K562 (cell line): ENCODE measurements at regions not wholly inside any gene's neighbourhood (a gene's known extent, or its start where the extent isn't known, plus 50 kb on each side); places are given as distances from the start of the nearest gene placed in this dataset.

Source experiments
- BRD4 ChIP-seq: fragments of 200-600 bp; sonication (generic); IDR thresholded peaks from 2 replicates; pipeline ENCODE4 v1.6.1; 2017; ENCODE audit warnings: inconsistent platforms
- ELF1 ChIP-seq: fragments of 200-800 bp; sonication (Bioruptor generic); IDR thresholded peaks from 2 replicates; pipeline ENCODE4 v1.6.1; 2016; ENCODE audit warnings: missing genetic modification characterization, missing compliant biosample characterization
- ETV1 ChIP-seq: fragments of 450-650 bp; conservative IDR thresholded peaks from 2 replicates; pipeline ENCODE4 v1.6.1; 2016; ENCODE audit warnings: missing genetic modification characterization, control low read depth, low read depth, missing compliant biosample characterization
- ETV5 ChIP-seq: sonication (generic); formaldehyde crosslinking; IDR thresholded peaks from 2 replicates; pipeline ENCODE4 v1.4.0; 2020; ENCODE audit warnings: low read depth, mild to moderate bottlenecking, missing genetic modification reagents
- GATAD2A ChIP-seq: fragments of 450-650 bp; IDR thresholded peaks from 2 replicates; pipeline ENCODE4 v1.6.1; 2017
- HSF4 ChIP-seq: fragments of 250-450 bp; sonication (Bioruptor Pico); IDR thresholded peaks from 2 replicates; pipeline ENCODE4 v2.1.2; 2022; ENCODE audit warnings: mild to moderate bottlenecking, moderate library complexity, borderline replicate concordance
- NFYB ChIP-seq: IDR thresholded peaks from 2 replicates; pipeline ENCODE4 v1.6.1; 2011; ENCODE audit warnings: mild to moderate bottlenecking, moderate library complexity; ENCODE audit not compliant: insufficient read length; ENCODE audit errors: extremely low read depth
- NONO ChIP-seq, 2 experiments: fragments of 200-400 bp in 1 of 2; fragments of 450-650 bp in 1 of 2; formaldehyde crosslinking in 1 of 2; IDR thresholded peaks; 2 replicates each; pipeline ENCODE4 v1.6.1; 2017; ENCODE audit warnings: low read depth in 2 of 2, mild to moderate bottlenecking in 2 of 2, moderate library complexity in 2 of 2, low read length in 1 of 2
- PCBP2 ChIP-seq: fragments of 200-400 bp; formaldehyde crosslinking; IDR thresholded peaks from 2 replicates; pipeline ENCODE4 v1.6.1; 2018; ENCODE audit warnings: low read length, low read depth, mild to moderate bottlenecking, moderate library complexity; ENCODE audit not compliant: poor library complexity, severe bottlenecking
- PHB2 ChIP-seq: fragments of 450-650 bp; IDR thresholded peaks from 2 replicates; pipeline ENCODE4 v1.6.1; 2017; ENCODE audit warnings: low read depth
- RFX5 ChIP-seq: IDR thresholded peaks from 2 replicates; pipeline ENCODE4 v1.6.1; 2011; ENCODE audit warnings: low read depth, mild to moderate bottlenecking, improper control_type of control experiment, low read length
- SMARCA4 ChIP-seq: fragments of 450-650 bp; IDR thresholded peaks from 2 replicates; pipeline ENCODE4 v1.6.1; 2016
- ZC3H8 ChIP-seq: fragments of 450-650 bp; IDR thresholded peaks from 2 replicates; pipeline ENCODE4 v1.6.1; 2017
- ZNF584 ChIP-seq: fragments of 200-800 bp; sonication (Bioruptor generic); IDR thresholded peaks from 2 replicates; pipeline ENCODE4 v1.6.1; 2016; ENCODE audit warnings: low read depth, mild to moderate bottlenecking, missing genetic modification characterization, missing compliant biosample characterization
- ZNF76 ChIP-seq: fragments of 250-450 bp; sonication (Bioruptor Pico); IDR thresholded peaks from 2 replicates; pipeline ENCODE4 v1.4.0; 2020; ENCODE audit warnings: mild to moderate bottlenecking, moderate library complexity, borderline replicate concordance
- ZNF780A ChIP-seq: fragments of 250-450 bp; sonication (Bioruptor Pico); IDR thresholded peaks from 2 replicates; pipeline ENCODE4 v1.5.0; 2021; ENCODE audit warnings: mild to moderate bottlenecking
- TF ChIP-seq, protein P1 (sequence below), 2 experiments: fragments of 450-650 bp; formaldehyde crosslinking in 1 of 2; IDR thresholded peaks; 2 replicates each; pipeline versions ENCODE4 v1.4.0 to v1.6.1; 2014 to 2020; ENCODE audit warnings: mild to moderate bottlenecking in 2 of 2, borderline replicate concordance in 1 of 2, low read depth in 1 of 2
- TF ChIP-seq, protein P2 (sequence below): fragments of 150-350 bp; IDR thresholded peaks from 2 replicates; pipeline ENCODE4 v1.6.1; 2014; ENCODE audit warnings: low read depth, mild to moderate bottlenecking, low read length, borderline replicate concordance

DNA sequence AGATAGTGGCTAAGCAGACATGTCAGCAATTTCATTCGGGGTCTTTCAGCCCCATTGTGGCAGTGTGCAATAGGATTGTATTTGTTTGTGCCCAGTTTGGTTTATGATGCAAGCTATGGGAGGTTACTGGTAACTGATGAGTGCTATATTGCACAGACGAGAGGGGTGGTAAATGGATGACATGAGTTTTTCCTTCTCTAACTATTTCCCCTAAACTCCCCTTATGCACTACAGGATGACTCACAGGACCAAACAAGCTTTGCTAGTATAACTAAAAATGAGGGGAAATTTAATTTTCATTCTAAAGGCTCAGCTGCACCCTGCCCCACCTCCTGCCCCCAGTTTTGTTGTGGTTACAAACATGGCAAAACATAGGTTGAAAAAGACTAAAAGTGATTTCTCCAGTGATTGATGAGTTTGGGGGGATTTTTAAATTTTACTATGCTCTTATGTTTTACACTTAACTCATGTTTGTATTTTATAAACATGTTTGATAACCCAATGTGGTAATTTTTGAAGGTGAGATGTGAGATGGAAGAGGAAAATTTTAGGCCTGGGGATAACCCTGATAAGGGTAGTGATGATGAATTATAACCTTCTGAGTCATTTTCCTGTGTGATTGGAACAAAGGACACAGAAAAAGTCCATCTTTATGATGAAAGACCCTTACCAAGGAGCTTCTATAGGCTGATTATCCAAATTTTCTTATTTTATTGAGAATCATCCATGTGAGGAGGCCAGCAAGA, 60.8 kb upstream of the NAMPT start (continued):
- TF ChIP-seq, protein P1, sequence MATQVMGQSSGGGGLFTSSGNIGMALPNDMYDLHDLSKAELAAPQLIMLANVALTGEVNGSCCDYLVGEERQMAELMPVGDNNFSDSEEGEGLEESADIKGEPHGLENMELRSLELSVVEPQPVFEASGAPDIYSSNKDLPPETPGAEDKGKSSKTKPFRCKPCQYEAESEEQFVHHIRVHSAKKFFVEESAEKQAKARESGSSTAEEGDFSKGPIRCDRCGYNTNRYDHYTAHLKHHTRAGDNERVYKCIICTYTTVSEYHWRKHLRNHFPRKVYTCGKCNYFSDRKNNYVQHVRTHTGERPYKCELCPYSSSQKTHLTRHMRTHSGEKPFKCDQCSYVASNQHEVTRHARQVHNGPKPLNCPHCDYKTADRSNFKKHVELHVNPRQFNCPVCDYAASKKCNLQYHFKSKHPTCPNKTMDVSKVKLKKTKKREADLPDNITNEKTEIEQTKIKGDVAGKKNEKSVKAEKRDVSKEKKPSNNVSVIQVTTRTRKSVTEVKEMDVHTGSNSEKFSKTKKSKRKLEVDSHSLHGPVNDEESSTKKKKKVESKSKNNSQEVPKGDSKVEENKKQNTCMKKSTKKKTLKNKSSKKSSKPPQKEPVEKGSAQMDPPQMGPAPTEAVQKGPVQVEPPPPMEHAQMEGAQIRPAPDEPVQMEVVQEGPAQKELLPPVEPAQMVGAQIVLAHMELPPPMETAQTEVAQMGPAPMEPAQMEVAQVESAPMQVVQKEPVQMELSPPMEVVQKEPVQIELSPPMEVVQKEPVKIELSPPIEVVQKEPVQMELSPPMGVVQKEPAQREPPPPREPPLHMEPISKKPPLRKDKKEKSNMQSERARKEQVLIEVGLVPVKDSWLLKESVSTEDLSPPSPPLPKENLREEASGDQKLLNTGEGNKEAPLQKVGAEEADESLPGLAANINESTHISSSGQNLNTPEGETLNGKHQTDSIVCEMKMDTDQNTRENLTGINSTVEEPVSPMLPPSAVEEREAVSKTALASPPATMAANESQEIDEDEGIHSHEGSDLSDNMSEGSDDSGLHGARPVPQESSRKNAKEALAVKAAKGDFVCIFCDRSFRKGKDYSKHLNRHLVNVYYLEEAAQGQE (IDR thresholded peaks at IDR 0.05; ENCODE audit: borderline replicate concordance) = no peak
- TF ChIP-seq, protein P1 (CRISPR knock-in tag; IDR thresholded peaks at IDR 0.05; ENCODE audit: low read depth) = no peak
- TF ChIP-seq SMARCA4 (no peak), ZNF780A (no peak), PCBP2 (no peak), BRD4 (no peak), NONO (IDR thresholded peaks at IDR 0.05; ENCODE audit: low read depth in 2 of 2, low read length in 1 of 2) (no peak), ELF1 (tag) (no peak), ZC3H8 (no peak), ZNF584 (CRISPR knock-in tag) (peak; percentile 94), ETV5 (CRISPR knock-in tag) (no peak), HSF4 (CRISPR knock-in tag) (no peak), GATAD2A (no peak), RFX5 (no peak), NFYB (no peak), ZNF76 (no peak), PHB2 (no peak), ETV1 (0 out of 2 replicates have a peak, but pooled peaks have one; percentile 23)
- TF ChIP-seq, protein P2, sequence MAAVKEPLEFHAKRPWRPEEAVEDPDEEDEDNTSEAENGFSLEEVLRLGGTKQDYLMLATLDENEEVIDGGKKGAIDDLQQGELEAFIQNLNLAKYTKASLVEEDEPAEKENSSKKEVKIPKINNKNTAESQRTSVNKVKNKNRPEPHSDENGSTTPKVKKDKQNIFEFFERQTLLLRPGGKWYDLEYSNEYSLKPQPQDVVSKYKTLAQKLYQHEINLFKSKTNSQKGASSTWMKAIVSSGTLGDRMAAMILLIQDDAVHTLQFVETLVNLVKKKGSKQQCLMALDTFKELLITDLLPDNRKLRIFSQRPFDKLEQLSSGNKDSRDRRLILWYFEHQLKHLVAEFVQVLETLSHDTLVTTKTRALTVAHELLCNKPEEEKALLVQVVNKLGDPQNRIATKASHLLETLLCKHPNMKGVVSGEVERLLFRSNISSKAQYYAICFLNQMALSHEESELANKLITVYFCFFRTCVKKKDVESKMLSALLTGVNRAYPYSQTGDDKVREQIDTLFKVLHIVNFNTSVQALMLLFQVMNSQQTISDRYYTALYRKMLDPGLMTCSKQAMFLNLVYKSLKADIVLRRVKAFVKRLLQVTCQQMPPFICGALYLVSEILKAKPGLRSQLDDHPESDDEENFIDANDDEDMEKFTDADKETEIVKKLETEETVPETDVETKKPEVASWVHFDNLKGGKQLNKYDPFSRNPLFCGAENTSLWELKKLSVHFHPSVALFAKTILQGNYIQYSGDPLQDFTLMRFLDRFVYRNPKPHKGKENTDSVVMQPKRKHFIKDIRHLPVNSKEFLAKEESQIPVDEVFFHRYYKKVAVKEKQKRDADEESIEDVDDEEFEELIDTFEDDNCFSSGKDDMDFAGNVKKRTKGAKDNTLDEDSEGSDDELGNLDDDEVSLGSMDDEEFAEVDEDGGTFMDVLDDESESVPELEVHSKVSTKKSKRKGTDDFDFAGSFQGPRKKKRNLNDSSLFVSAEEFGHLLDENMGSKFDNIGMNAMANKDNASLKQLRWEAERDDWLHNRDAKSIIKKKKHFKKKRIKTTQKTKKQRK = no peak
